OCI-LY1 (cell line): ENCODE measurements at regions not wholly inside any gene's neighbourhood (a gene's known extent, or its start where the extent isn't known, plus 50 kb on each side); places are given as distances from the start of the nearest gene placed in this dataset.

Source experiments
- CTCF ChIP-seq: fragments of 200-600 bp; sonication (generic), shearing (Covaris generic); IDR thresholded peaks from 2 replicates; pipeline ENCODE4 v1.5.1; 2017; ENCODE audit warnings: mild to moderate bottlenecking, antibody characterized with exemption, low read length, moderate library complexity, mixed read lengths
- EZH2 ChIP-seq: fragments of 200-600 bp; sonication (generic), shearing (Covaris generic); IDR thresholded peaks from 2 replicates; pipeline ENCODE4 v1.8.0; 2017; ENCODE audit warnings: borderline replicate concordance, mixed run types, mild to moderate bottlenecking, antibody characterized with exemption, low read length, moderate library complexity, mixed read lengths

DNA sequence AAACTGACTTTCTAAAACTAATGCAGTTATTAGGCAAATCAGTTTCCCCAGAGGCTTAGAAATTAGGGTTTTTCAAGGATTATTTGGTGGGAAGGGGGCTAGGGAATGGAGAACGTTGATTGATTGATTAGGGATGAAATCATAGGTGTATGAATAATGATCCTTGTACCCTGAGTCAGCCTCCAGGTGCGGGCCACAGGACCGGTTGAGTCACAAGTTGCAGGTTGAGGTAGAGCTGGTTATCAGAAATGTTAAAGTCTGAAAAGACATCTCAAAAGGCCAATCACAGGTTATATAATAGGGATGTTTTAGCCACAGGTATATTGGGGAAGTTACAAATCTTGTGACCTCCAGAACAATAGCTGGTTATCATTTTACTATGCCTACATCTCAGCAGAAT is 341.8 kb upstream of the GULP1 start:
- TF ChIP-seq CTCF (no peak), EZH2 (no peak)
